ENCODE measurements at regions not wholly inside any gene's neighbourhood (a gene's known extent, or its start where the extent isn't known, plus 50 kb on each side); places are given as distances from the start of the nearest gene placed in this dataset.
A peak's percentile ranks its signal among the peaks of the same experiment; 100 is the strongest.
"Not testable (repeated sequence)": the region's sequence is repeated elsewhere in the genome, so short reads cannot be mapped to it uniquely, and the experiment has no call there.

GRCh38 chr19:56980326-56980725, 139.5 kb upstream of the USP29 start:
- DNase-seq: not testable (repeated sequence)

DNA sequence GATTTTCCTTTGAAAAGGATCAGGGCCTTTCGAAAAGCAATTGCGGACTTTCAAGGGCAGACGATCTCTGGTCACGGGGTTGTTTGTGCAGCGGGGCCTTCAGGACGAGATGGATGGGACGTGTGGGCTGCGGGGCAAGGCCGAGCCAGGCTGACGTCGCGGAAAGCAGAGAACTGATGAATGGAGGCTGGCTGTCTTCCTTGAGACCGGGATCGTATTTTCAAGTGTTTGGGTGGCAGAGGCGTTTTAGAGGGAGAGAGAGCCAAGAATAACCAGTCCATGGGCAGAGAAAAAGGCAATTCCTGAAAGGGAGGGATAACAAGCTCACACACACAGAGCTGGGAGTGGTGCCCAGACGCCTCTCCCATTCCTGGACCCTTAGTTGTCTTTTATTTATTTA, 138.9 kb upstream of the USP29 start:
- no peak for DNase-seq

DNA sequence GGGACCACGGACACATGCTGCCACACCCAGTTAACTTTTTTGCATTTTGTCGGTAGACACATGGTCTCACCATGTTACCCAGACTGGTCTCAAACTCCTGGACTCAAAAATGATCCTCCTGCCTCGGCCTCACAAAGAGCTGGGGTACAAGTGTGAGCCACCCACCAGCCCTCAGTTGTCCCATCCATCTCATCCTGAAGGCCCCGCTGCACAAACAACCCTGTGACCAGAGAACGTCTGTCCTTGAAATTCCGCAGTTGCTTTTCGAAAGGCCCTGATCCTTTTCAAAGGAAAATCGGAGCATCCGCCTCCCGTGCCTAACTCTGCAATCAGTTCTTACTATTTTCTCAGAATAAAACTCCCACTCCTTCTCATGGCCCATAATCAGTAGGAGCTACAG, 138.3 kb upstream of the USP29 start:
- not testable (repeated sequence) for DNase-seq

DNA sequence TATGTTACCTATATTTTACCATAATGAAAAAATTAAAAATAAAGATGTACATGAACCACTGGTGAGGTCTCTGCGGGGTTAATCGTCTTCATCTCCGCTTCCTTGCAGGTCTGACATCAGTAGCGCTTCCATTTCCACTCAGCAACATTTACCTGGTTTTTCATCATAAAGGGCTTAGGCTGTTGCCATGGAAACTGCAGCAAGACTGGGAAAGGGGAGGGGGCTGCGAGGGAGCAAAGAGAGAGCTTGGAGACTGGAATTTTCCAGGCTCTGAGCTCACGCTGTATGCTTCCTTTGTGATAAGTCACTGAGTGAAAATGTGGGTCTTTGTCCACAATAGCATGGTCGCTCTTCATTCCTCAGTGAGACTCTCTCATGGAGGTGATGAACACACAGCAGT, 136.6 kb upstream of the USP29 start:
- DNase-seq: no peak

DNA sequence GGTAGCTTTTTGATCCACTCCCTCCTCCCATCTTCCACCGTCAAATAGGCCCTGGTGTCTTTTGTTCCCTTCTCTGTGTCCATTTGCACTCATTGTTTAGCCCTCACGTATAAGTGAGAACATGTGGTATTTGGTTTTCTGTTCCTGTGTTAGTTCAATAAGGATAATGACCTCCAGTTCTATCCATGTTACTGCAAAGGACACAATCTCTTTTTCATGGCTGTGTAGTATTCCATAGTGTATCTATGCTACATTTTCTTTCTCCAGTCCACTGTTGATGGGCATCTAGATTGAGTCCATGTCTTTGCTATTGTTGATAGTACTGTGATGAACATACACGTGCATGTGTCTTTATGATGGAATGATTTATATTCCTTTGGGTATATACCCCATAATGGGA, 136.0 kb upstream of the USP29 start:
- DNase-seq: no peak

- no peak for DNase-seq
These were observed 133.4 kb upstream of the USP29 start for GRCh38 chr19:56986386-56986785.

DNA sequence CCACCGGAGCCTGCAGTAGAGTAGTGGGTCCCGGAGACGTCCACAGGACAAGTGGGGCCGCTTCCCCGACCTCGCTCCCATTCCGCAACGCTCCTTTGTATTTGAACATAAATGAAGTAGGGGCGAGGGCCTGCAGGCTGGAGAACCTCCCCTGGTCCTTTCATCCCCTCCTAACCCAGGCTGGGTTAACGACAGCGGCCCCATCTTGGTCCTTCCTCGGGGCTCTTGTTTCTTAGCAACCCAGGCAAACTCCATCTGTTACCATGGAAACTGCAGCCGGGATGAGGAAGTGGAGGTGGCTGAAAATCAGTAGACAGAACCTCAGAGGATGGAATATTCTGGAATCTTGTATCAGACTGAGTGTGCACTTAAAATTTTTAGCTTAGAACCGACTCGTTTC, 132.6 kb upstream of the USP29 start:
- DNase-seq: peak; percentile 11 to 42

- DNase-seq: no peak
These were observed 131.5 kb upstream of the USP29 start for GRCh38 chr19:56988299-56988698.

DNA sequence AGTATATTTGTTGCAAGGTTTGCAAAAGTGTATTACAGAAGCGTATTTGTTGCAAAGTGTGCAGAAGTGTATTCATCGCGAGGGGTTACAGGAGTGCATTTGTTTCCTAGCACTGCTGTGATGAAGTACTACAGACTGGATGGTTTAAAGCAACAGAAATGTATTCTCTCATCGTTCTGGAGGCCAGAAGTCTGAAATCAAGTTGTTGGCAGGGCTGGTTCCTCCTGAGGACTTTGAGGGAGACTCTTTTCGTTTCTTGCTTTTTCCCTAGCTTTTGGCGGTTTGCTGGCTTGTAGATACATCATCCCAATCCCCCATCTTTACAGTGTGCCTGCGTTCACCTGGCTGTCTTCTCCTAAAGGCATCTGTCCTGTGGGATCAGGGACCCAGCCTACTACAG, 127.9 kb upstream of the USP29 start:
- DNase-seq: no peak

GRCh38 chr19:56993851-56994250, 125.9 kb upstream of the USP29 start:
- no peak for DNase-seq

- no peak for DNase-seq
These were observed 125.4 kb upstream of the USP29 start for GRCh38 chr19:56994251-56995017.

DNA sequence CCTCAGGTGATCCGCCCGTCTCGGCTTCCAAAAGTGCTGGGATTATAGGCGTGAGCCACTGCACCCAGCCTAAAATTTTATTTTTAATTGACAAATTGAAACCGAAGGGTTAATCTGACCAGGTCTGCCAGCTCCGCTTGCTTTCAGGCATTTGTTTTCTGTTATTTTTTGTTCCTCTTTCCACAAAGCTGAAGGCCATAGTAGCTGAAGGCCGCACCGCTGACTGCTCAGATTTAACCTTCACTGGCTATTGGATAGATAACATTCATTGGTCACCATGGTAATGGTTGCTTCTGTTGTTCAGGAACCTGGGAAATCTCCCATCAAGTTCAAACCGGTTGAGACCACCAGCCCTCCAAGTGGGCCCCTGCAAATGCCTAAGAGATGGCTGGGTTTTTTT, 124.5 kb upstream of the USP29 start:
- DNase-seq: no peak

DNA sequence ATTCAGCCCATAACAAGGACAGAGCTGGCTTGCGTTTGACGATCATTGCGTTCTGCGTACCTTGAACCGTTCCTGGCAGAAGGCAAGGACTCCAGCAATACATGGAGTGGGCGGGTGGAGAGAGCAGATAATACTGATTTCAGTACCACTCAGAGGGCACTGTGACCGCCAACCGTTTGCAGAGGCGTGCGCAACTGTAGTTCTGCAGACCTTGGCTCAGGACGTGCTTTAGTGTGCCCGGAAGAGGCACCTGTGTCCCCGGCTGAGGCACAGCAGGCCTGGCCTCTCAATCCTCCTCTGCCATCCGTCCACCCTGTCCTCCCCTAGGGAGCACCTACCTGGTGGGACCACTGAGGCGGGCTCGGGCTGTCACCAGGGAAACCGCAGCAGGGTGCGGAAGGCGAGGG, 117.6 kb upstream of the USP29 start:
- no peak for DNase-seq

DNA sequence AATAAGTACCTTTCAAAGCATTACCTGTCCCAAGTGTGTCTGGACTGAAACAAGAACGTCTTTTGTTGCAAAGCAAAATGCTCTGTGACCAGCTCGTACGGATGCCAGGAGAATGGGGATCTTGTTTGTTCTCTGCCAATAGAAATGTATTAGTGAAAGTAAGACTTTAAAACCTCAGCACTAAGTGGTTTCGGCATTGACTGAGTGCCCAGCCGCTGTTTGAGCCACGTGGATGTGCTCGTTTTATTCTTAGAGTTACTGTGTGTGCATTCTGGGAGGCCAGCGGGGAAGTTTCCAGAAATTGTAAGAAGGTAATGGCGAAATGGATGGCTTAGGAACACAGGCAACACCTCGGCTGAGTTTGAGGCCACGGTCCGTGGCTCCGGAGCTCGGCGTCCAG, 117.1 kb upstream of the USP29 start:
- no peak for DNase-seq

- DNase-seq: no peak
These were observed 115.4 kb upstream of the USP29 start for GRCh38 chr19:57004418-57004817.

DNA sequence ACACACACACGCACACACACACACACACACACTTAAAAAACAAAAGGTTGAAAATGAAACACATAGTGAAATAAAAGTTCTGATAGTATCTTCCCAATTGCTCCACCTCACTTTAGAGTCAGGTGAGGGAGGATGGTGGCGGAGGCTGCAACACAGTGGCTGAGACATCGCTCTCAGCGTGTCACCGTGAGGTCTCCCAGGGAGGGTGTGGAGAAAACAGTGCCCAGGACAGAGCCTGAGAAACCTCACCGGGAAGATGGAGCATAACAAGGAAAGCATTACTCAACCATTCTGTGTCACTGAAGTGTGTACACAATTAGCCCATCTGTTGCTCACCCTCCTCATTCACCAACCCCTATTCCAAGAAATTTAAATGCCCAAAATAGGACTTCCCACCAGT, 111.4 kb upstream of the USP29 start:
- DNase-seq: no peak

DNA sequence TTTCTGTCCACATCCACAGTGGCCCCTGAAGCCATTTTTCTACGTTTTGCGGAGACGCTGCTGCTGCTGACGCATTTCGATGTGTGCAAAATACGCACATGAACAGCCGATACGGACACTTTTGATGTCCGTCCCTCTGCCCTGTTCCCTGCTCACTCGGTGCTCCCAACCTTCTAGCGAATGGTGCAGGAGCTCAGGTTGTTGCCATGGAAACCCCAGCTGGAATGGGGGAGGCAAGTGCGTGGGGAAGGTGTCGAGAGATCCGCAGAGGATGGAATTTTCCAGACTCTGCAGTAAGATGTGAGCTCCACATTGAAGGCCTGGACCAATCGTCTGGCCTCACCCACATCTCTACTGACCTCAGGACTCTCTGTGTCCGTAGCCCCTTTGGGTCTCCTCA, 109.2 kb upstream of the USP29 start:
- no peak for DNase-seq

GRCh38 chr19:57016076-57016475, 103.7 kb upstream of the USP29 start:
- DNase-seq: no peak

DNA sequence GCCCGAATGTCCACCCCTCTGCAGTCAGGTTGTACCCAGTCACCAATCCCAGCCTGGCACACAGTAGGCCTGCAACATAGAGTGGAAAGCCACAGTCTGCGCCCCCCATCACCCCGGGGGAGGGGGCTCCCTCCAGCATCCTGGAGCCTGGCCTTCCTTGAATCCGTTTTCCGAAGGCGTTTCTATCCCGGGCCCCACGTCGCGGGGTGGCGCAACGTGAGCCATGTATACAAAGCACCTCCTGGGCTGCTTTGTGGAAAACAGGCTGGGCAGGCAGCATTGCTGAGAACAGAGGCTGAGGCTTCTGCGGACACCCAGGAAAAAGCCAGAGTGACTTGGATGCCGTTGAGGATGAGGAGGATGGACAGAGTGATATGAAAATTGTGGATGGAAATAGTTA, 103.3 kb upstream of the USP29 start:
- DNase-seq: no peak

GRCh38 chr19:57025491-57025890, 94.3 kb upstream of the USP29 start:
- DNase-seq: no peak

GRCh38 chr19:57026476-57026875, 93.3 kb upstream of the USP29 start:
- DNase-seq: no peak

- DNase-seq: no peak
These were observed 92.4 kb upstream of the USP29 start for GRCh38 chr19:57027360-57027759.

- DNase-seq: no peak
These were observed 90.8 kb upstream of the USP29 start for GRCh38 chr19:57028804-57029525.

DNA sequence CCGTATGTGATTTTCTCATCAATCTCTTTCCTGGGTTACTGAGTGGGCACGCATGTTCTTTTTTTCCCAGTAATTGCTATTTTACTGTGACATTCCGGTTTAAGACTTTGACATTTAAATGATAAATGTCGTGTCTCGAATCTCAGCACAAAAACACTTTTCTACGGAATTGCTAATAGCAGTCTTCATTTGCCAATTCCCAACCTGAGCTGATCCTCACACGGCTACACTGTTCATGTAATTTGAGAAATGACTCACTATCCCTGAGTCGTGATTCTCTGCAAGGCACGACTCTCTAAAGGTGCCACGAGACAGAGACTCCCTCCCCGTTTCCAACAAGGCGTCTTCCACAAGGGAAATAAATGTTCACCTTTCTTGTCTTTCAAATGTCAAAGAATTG, 88.7 kb upstream of the USP29 start:
- DNase-seq: no peak

DNA sequence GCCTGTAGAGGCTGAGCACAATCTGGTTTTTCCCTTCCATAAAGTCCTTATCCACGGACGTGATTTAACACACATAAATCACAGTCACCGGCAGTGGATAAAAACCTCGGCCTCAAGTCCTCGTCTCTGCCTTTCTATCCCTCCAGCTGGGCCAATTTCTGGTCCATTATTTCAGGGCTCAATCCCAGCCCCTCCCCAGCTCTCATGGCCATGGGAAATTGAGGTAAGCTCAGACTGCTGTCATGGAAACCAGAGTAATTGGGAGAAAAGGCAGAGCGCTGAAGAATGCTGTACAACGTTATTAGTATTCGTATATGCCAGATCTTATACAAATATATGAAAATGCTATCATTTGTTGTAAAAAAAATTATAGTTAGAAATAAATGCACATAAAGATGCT, 86.2 kb upstream of the USP29 start:
- DNase-seq: no peak
